ENCODE measurements at regions not wholly inside any gene's neighbourhood (a gene's known extent, or its start where the extent isn't known, plus 50 kb on each side); places are given as distances from the start of the nearest gene placed in this dataset.

GRCh38 chr6:54613596-54613995, 233.0 kb upstream of the FAM83B start:
- Histone ChIP-seq H2BK12ac (ENCODE audit: insufficient read length, low read depth, low read length) (no peak overlapping the region), H2AK5ac (ENCODE audit: insufficient read length, low read length) (no peak overlapping the region)

More at GRCh38 chr6:54613596-54613995, 233.0 kb upstream of the FAM83B start:
- H3K27ac ChIP-seq (ENCODE audit: insufficient read length, low read depth, low read length), result no peak overlapping the region
- H3K9ac ChIP-seq (ENCODE audit: extremely low read depth, insufficient read length, low read length), result no peak overlapping the region
- H4K20me1 ChIP-seq (ENCODE audit: control insufficient read depth, insufficient read depth, insufficient read length), result no peaks in the 10 kb centered on the region
- no peaks in the 10 kb centered on the region for H3K79me1 ChIP-seq (ENCODE audit: insufficient read depth, low read depth, low read length, poor library complexity, severe bottlenecking)
- no peaks in the 10 kb centered on the region for H3K79me2 ChIP-seq (ENCODE audit: insufficient read depth, low read length)
- no peak overlapping the region for H4K91ac ChIP-seq (ENCODE audit: insufficient read length, low read depth, low read length)
- WGBS (ENCODE audit: extremely low coverage, insufficient read length, low lambda C conversion rate), result no CpG with 5 or more reads among the region's 1 CpG
- no peak overlapping the region for H2BK120ac ChIP-seq (ENCODE audit: low read depth, low read length, poor library complexity, severe bottlenecking)
- H4K5ac ChIP-seq (ENCODE audit: insufficient read length, low read depth, low read length), result no peak overlapping the region
- H3K14ac ChIP-seq (ENCODE audit: insufficient read depth, low read length), result no peak overlapping the region
- no peaks in the 10 kb centered on the region for H3K9me3 Mint-ChIP-seq
- DNase-seq, result no peak
- no peaks in the 10 kb centered on the region for H3K23me2 ChIP-seq (ENCODE audit: insufficient read length, low read depth, low read length, poor library complexity, severe bottlenecking)
- no peak overlapping the region for H2BK15ac ChIP-seq (ENCODE audit: low read depth, low read length)
- H3K27me3 ChIP-seq (ENCODE audit: insufficient read depth, low read length), result no peaks in the 10 kb centered on the region
- no peak overlapping the region for H3K4me3 Mint-ChIP-seq
- no peak overlapping the region for H3K4ac ChIP-seq (ENCODE audit: low read depth, low read length)
- H3K27ac Mint-ChIP-seq, result no peak overlapping the region
- no peak overlapping the region for H2BK20ac ChIP-seq (ENCODE audit: low read depth, low read length, poor library complexity, severe bottlenecking)
- no peak overlapping the region for H3T11ph ChIP-seq (ENCODE audit: low read length)
- no peak overlapping the region for H3K4me2 ChIP-seq (ENCODE audit: insufficient read depth, insufficient read length, low read length)
- peaks cover 5 to 8% of the 10 kb centered on the region in 2 experiments for H3K4me1 Mint-ChIP-seq
- TF ChIP-seq CTCF (conservative IDR thresholded peaks at IDR 0.05), result no peak
- H3K36me3 Mint-ChIP-seq (ENCODE audit: insufficient read depth in 1 of 3, low read depth in 3 of 3), result no peaks in the 10 kb centered on the region
- H3K9me3 ChIP-seq (ENCODE audit: control insufficient read depth, low read depth, low read length), result no peaks in the 10 kb centered on the region
- no peak overlapping the region for H3K56ac ChIP-seq (ENCODE audit: insufficient read length, low read depth, low read length)
- peaks cover 2% of the 10 kb centered on the region; the same call in 1 of the 2 replicates for H3K4me1 ChIP-seq (ENCODE audit: insufficient read depth, low read length)
- H4K8ac ChIP-seq (replicated peaks; ENCODE audit: insufficient read length, low read depth, low read length), result no peak overlapping the region
- H3K27me3 Mint-ChIP-seq (ENCODE audit: low read depth), result no peaks in the 10 kb centered on the region
- H2BK5ac ChIP-seq (ENCODE audit: insufficient read length, low read length), result no peak overlapping the region
- H3K18ac ChIP-seq (ENCODE audit: insufficient read length, low read depth, low read length), result no peak overlapping the region
- no peak overlapping the region for H2AFZ ChIP-seq (ENCODE audit: low read length)
- H3K23ac ChIP-seq (ENCODE audit: insufficient read length, low read depth, low read length), result no peak overlapping the region

Data from H9 (cell line).